Fibroblast of the aortic adventitia (primary cell): ENCODE measurements at regions not wholly inside any gene's neighbourhood (a gene's known extent, or its start where the extent isn't known, plus 50 kb on each side); places are given as distances from the start of the nearest gene placed in this dataset.

Source experiments
- DNase-seq: peaks from one replicate; pipeline ENCODE4 v3.0.0-alpha.2; 2010; ENCODE audit warnings: low read depth
- H3K4me3 ChIP-seq: 2 replicates; pipeline ENCODE4 v1.5.1; 2011; ENCODE audit warnings: low read depth, mild to moderate bottlenecking, control low read depth, low read length, moderate library complexity
- TF ChIP-seq, protein P1 (sequence below): IDR thresholded peaks from 2 replicates; pipeline ENCODE4 v1.5.1; 2011; ENCODE audit warnings: mild to moderate bottlenecking, low read length, control low read depth, inconsistent platforms; ENCODE audit not compliant: insufficient read depth

DNA sequence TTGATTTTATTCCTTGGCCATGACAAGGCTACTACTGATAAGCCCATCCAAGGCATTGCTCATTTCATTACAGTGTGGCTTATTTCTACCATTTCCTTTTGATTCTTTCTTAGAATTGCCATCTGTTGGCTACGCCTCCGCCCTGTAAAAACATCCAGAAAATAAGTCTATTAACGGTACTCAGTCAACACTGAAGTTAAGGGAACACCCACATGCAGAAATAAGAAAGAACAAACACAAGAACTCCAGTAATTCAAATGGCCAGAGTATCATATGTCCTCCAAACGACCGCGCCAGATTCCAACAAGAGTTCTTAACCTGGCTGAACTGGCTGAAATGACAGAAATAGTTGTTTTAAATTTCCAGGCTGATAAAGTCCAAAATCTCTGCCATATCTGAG, 90.3 kb downstream of the CXXC4 start:
- no peak for DNase-seq
- H3K4me3 ChIP-seq, result no peak overlapping the region
- TF ChIP-seq, protein P1, sequence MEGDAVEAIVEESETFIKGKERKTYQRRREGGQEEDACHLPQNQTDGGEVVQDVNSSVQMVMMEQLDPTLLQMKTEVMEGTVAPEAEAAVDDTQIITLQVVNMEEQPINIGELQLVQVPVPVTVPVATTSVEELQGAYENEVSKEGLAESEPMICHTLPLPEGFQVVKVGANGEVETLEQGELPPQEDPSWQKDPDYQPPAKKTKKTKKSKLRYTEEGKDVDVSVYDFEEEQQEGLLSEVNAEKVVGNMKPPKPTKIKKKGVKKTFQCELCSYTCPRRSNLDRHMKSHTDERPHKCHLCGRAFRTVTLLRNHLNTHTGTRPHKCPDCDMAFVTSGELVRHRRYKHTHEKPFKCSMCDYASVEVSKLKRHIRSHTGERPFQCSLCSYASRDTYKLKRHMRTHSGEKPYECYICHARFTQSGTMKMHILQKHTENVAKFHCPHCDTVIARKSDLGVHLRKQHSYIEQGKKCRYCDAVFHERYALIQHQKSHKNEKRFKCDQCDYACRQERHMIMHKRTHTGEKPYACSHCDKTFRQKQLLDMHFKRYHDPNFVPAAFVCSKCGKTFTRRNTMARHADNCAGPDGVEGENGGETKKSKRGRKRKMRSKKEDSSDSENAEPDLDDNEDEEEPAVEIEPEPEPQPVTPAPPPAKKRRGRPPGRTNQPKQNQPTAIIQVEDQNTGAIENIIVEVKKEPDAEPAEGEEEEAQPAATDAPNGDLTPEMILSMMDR, result no peak

- H3K4me3 ChIP-seq, result no peak overlapping the region
- TF ChIP-seq, protein P1, result no peak
- no peak for DNase-seq
Measured at GRCh38 chr4:104395168-104395614, 99.5 kb downstream of the CXXC4 start.

DNA sequence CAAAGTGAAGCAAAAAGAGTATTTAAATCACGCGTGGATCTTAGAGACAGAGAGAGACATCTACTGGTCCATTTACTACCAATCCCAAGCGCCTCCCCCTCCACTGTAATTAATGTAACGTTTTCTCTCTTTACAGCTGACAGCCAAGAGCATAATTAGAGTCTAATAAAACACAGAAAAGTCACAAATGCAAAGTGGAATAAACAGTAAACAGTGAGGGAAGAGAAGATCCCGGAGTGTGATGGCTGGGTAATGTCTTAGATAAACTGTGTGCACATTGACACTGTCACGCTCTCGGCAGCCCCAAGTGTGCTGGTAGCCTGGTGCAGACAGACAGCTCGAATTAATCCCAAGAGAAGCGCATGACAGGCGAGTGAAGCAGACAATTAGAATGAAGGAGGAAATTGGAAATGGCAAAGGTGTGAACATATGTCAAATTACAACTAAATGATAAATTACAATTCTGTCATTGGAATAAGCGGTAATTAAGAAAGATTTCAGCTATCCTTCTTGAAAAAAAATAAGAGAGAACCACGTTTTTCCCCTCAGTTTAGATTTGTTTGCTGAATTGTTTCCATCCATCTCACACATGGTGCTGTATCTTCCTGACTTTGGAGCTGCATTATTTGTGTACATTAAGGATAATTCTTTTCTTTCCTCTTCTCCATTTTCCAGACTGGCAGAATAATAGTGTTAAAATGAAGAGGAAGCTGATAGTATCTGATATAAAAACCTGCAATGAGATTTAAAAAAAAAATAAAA, 100.1 kb downstream of the CXXC4 start:
- DNase-seq, result no peak
- TF ChIP-seq, protein P1, result no peak
- no peak overlapping the region for H3K4me3 ChIP-seq

- H3K4me3 ChIP-seq, result no peak overlapping the region
- TF ChIP-seq, protein P1, result no peak
- DNase-seq, result no peak
Measured at GRCh38 chr4:104393655-104394324, 100.9 kb downstream of the CXXC4 start.

- TF ChIP-seq, protein P1, result no peak
- DNase-seq, result no peak
- H3K4me3 ChIP-seq, result no peak overlapping the region
Measured at GRCh38 chr4:104385713-104386112, 109.0 kb downstream of the CXXC4 start.

GRCh38 chr4:104382961-104383360, 111.7 kb downstream of the CXXC4 start:
- DNase-seq, result no peak
- H3K4me3 ChIP-seq, result no peak overlapping the region
- TF ChIP-seq, protein P1, result no peak
